ENCODE measurements at regions not wholly inside any gene's neighbourhood (a gene's known extent, or its start where the extent isn't known, plus 50 kb on each side); places are given as distances from the start of the nearest gene placed in this dataset.

GRCh38 chr12:58143498-58143995 lies 202.2 kb downstream of the ATP23 start:
- ATAC-seq (no peak), DNase-seq (ENCODE audit: low read depth, low spot score) (no peak)
- in situ Hi-C loops (cut with HindIII; ENCODE audit: low pct_unique_long_range_greater_than_20kb, low sequenced_read_pairs) (no loop called here), intact Hi-C loops (cut with micrococcal nuclease; ENCODE audit: unreplicated experiment) (no loop called here)
- POLR2A ChIA-PET = no interaction called here
- Histone ChIP-seq H3K4me3 (ENCODE audit: low read depth in 2 of 2, low read length in 2 of 2) (no peak overlapping the region), H3K9me3 (ENCODE audit: control insufficient read depth, insufficient read depth, low read depth, low read length) (no peaks in the 10 kb centered on the region), H3K27me3 (ENCODE audit: control insufficient read depth, insufficient read depth, low read length) (no peaks in the 10 kb centered on the region), H3K36me3 (ENCODE audit: control insufficient read depth, insufficient read depth, low read length) (no peaks in the 10 kb centered on the region), H3K27ac (ENCODE audit: low read length) (no peak overlapping the region), H3K4me1 (ENCODE audit: control insufficient read depth, insufficient read depth, low read length) (no peaks in the 10 kb centered on the region)
- CTCF ChIA-PET = no interaction called here
- TF ChIP-seq CTCF (IDR thresholded peaks at IDR 0.05) (no peak), POLR2AphosphoS5 (IDR thresholded peaks at IDR 0.05; ENCODE audit: low read depth, low read length) (no peak), SIN3A (IDR thresholded peaks at IDR 0.05; ENCODE audit: borderline replicate concordance, insufficient read depth, low read depth, low read length) (no peak), REST (IDR thresholded peaks at IDR 0.05; ENCODE audit: insufficient read depth in 1 of 2, low read depth in 2 of 2, low read length in 1 of 2) (no peak), TCF7L2 (IDR thresholded peaks at IDR 0.05; ENCODE audit: low read depth, low read length) (no peak)
- no TSS peak for BruUV-seq (replicated peaks)

DNA sequence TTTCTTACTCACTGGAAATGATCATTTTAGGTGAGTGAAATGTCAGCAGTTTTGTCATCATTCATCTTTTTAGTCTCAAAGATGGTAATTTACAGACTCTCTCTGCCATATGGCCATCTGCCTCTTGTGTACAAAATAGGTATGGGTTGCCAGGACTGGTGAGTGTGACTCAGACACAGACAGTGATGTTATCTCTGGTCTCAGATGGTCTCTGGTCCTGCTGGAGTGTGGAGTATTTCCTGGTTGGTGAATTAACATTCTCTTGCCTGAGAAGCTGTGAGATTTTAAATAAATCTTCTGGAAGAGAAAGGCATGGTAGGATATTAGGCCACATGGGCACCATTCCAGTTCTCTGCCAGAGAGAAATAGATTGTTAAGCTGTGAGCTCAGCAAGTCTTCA lies 207.0 kb downstream of the ATP23 start:
- ChIA-PET POLR2A (no interaction called here), CTCF (no interaction called here)
- intact Hi-C loops (cut with micrococcal nuclease; ENCODE audit: unreplicated experiment) = no loop called here
- in situ Hi-C loops (cut with HindIII; ENCODE audit: low pct_unique_long_range_greater_than_20kb, low sequenced_read_pairs) = no loop called here
- Histone ChIP-seq H3K36me3 (ENCODE audit: control insufficient read depth, insufficient read depth, low read length) (no peaks in the 10 kb centered on the region), H3K4me1 (ENCODE audit: control insufficient read depth, insufficient read depth, low read length) (no peaks in the 10 kb centered on the region), H3K4me3 (ENCODE audit: low read depth in 2 of 2, low read length in 2 of 2) (no peak overlapping the region), H3K27me3 (ENCODE audit: control insufficient read depth, insufficient read depth, low read length) (no peaks in the 10 kb centered on the region), H3K27ac (ENCODE audit: low read length) (no peak overlapping the region), H3K9me3 (ENCODE audit: control insufficient read depth, insufficient read depth, low read depth, low read length) (no peaks in the 10 kb centered on the region)
- BruUV-seq (replicated peaks) = no TSS peak
- no peak; the same call in 1 of the 2 replicates for ATAC-seq
- no peak for DNase-seq (ENCODE audit: low read depth, low spot score)
- TF ChIP-seq CTCF (IDR thresholded peaks at IDR 0.05) (no peak), POLR2AphosphoS5 (IDR thresholded peaks at IDR 0.05; ENCODE audit: low read depth, low read length) (no peak)

DNA sequence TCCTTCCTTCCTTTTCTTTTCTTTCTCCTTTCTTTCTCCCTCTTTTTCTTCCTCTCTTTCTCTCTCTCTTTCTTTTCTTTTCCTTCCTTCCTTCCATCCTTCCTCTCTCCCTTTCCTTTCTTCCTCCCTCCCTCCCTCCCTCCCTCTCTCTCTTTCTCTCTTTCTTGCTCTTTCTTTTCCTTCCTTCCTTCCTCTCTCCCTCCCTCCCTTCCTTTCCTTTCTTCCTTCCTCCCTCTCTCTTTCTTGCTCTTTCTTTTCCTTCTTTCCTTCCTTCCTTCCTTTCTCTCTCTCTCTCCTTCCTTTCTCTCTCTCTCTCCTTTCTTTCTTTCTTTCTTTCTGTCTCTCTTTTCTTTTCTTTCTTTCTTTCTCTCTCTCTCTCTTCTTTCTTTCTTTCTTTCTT lies 207.6 kb downstream of the ATP23 start:
- no peak overlapping the region for H3K27ac ChIP-seq (ENCODE audit: low read length)
- CTCF ChIA-PET = no interaction called here

More for the DNA sequence above, 207.6 kb downstream of the ATP23 start:
- Histone ChIP-seq H3K4me1 (ENCODE audit: control insufficient read depth, insufficient read depth, low read length) (no peaks in the 10 kb centered on the region), H3K4me3 (ENCODE audit: low read depth in 2 of 2, low read length in 2 of 2) (no peak overlapping the region), H3K36me3 (ENCODE audit: control insufficient read depth, insufficient read depth, low read length) (no peaks in the 10 kb centered on the region), H3K27me3 (ENCODE audit: control insufficient read depth, insufficient read depth, low read length) (no peaks in the 10 kb centered on the region), H3K9me3 (ENCODE audit: control insufficient read depth, insufficient read depth, low read depth, low read length) (no peaks in the 10 kb centered on the region)
- DNase-seq (ENCODE audit: low read depth, low spot score) (no peak), ATAC-seq (no peak)
- no TSS peak for BruUV-seq (replicated peaks)
- TF ChIP-seq SIN3A (IDR thresholded peaks at IDR 0.05; ENCODE audit: borderline replicate concordance, insufficient read depth, low read depth, low read length) = no peak
- no peak for TF ChIP-seq POLR2AphosphoS5 (IDR thresholded peaks at IDR 0.05; ENCODE audit: low read depth, low read length)
- no peak for TF ChIP-seq REST (IDR thresholded peaks at IDR 0.05; ENCODE audit: insufficient read depth in 1 of 2, low read depth in 2 of 2, low read length in 1 of 2)
- no peak for TF ChIP-seq CTCF (IDR thresholded peaks at IDR 0.05)
- no peak for TF ChIP-seq TCF7L2 (IDR thresholded peaks at IDR 0.05; ENCODE audit: low read depth, low read length)
- in situ Hi-C loops (cut with HindIII; ENCODE audit: low pct_unique_long_range_greater_than_20kb, low sequenced_read_pairs) (no loop called here), intact Hi-C loops (cut with micrococcal nuclease; ENCODE audit: unreplicated experiment) (no loop called here)
- POLR2A ChIA-PET = no interaction called here

Measured in Panc1 (cell line).